Sigmoid colon (tissue), 4 donors: ENCODE measurements at regions not wholly inside any gene's neighbourhood (a gene's known extent, or its start where the extent isn't known, plus 50 kb on each side); places are given as distances from the start of the nearest gene placed in this dataset.

Experiments
- EP300 ChIP-seq, 4 donors: sonication (generic); formaldehyde crosslinking; IDR thresholded peaks; one replicate each; pipeline ENCODE4 v1.6.1; 2017; ENCODE audit warnings: antibody characterized with exemption in 4 of 4
- POLR2AphosphoS5 ChIP-seq, 4 donors: sonication (generic); formaldehyde crosslinking; IDR thresholded peaks; one replicate each; pipeline ENCODE4 v1.6.1; 2017; ENCODE audit warnings: antibody characterized with exemption in 4 of 4
- TF ChIP-seq, protein P1 (sequence below), 4 experiments: fragments of 450-650 bp in 3 of 4; fragments of 200-600 bp in 1 of 4; IDR thresholded peaks; one replicate each; pipeline ENCODE4 v1.5.1; 2016 to 2019; ENCODE audit warnings: antibody characterized with exemption in 4 of 4, mild to moderate bottlenecking in 3 of 4, moderate library complexity in 2 of 4

DNA sequence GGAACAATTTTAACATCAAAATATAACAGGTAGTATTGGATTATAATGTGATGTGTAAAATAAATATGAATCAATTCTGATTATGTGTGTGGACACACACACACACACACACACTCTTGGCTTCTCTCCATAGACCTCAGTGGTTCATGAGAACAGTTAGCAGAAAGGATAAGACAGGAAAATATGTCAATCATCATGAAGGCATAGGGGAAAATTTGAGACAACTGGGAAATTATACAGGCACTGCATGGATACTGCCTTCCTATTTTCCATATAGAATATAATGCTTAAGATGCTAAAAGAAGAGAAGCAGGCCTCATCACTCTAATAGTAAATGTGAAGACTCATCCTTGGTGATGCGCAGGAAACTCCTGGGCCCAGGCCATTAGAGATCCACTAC is 884.5 kb downstream of the SUCLG1 start:
- TF ChIP-seq POLR2AphosphoS5 (IDR thresholded peaks at IDR 0.05) (no peak), EP300 (IDR thresholded peaks at IDR 0.05) (no peak)
- TF ChIP-seq, protein P1, sequence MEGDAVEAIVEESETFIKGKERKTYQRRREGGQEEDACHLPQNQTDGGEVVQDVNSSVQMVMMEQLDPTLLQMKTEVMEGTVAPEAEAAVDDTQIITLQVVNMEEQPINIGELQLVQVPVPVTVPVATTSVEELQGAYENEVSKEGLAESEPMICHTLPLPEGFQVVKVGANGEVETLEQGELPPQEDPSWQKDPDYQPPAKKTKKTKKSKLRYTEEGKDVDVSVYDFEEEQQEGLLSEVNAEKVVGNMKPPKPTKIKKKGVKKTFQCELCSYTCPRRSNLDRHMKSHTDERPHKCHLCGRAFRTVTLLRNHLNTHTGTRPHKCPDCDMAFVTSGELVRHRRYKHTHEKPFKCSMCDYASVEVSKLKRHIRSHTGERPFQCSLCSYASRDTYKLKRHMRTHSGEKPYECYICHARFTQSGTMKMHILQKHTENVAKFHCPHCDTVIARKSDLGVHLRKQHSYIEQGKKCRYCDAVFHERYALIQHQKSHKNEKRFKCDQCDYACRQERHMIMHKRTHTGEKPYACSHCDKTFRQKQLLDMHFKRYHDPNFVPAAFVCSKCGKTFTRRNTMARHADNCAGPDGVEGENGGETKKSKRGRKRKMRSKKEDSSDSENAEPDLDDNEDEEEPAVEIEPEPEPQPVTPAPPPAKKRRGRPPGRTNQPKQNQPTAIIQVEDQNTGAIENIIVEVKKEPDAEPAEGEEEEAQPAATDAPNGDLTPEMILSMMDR (IDR thresholded peaks at IDR 0.05): no peak
